Spleen (tissue), 11 donors: ENCODE measurements at regions not wholly inside any gene's neighbourhood (a gene's known extent, or its start where the extent isn't known, plus 50 kb on each side); places are given as distances from the start of the nearest gene placed in this dataset.

Experiments used
- DNase-seq: peaks from one replicate; pipeline ENCODE4 v3.0.0-alpha.2; 2020
- H3K27ac ChIP-seq, 8 donors: fragments of 200-600 bp; sonication (generic) in 7 of 8; 1 replicate in 4 of 8; 2 replicates in 4 of 8; pipeline versions ENCODE4 v1.5.0 to v1.8.0; 2016 to 2021; ENCODE audit warnings: inconsistent platforms in 4 of 8, mild to moderate bottlenecking in 4 of 8, moderate library complexity in 1 of 8
- H3K27me3 ChIP-seq, 7 donors: fragments of 200-600 bp; sonication (generic) in 6 of 7; replicated peaks in 1 of 7; 1 replicate in 4 of 7; 2 replicates in 3 of 7; pipeline versions ENCODE4 v1.5.0 to v1.8.0; 2016 to 2021; ENCODE audit warnings: inconsistent platforms in 3 of 7, mild to moderate bottlenecking in 1 of 7
- H3K36me3 ChIP-seq, 6 donors: fragments of 200-600 bp; sonication (generic) in 5 of 6; 1 replicate in 4 of 6; 2 replicates in 2 of 6; pipeline versions ENCODE4 v1.5.0 to v1.8.0; 2016 to 2021; ENCODE audit warnings: inconsistent platforms in 2 of 6
- H3K4me1 ChIP-seq, 6 donors: fragments of 200-600 bp; sonication (generic) in 5 of 6; 1 replicate in 3 of 6; 2 replicates in 3 of 6; pipeline versions ENCODE4 v1.5.0 to v1.8.0; 2016 to 2021; ENCODE audit warnings: inconsistent platforms in 3 of 6
- H3K4me3 ChIP-seq, 8 donors: fragments of 200-600 bp; sonication (generic) in 7 of 8; 1 replicate in 4 of 8; 2 replicates in 4 of 8; pipeline versions ENCODE4 v1.5.0 to v1.8.0; 2016 to 2021; ENCODE audit warnings: inconsistent platforms in 4 of 8, mild to moderate bottlenecking in 4 of 8, moderate library complexity in 2 of 8
- H3K9me3 ChIP-seq, 8 donors: fragments of 200-600 bp; sonication (generic) in 7 of 8; 1 replicate in 4 of 8; 2 replicates in 4 of 8; pipeline versions ENCODE4 v1.5.0 to v1.8.0; 2016 to 2021; ENCODE audit warnings: inconsistent platforms in 4 of 8
- CTCF ChIP-seq, 11 experiments: fragments of 200-600 bp in 7 of 11; fragments of 450-650 bp in 4 of 11; sonication (generic) in 4 of 11; IDR thresholded peaks in 8 of 11; conservative IDR thresholded peaks in 3 of 11; 1 replicate in 7 of 11; 2 replicates in 4 of 11; pipeline versions ENCODE4 v1.4.0 to v1.8.0; 2016 to 2021; ENCODE audit warnings: antibody characterized with exemption in 11 of 11, inconsistent platforms in 4 of 11, mild to moderate bottlenecking in 1 of 11
- POLR2A ChIP-seq, 3 donors: fragments of 450-650 bp; IDR thresholded peaks; one replicate each; pipeline ENCODE4 v1.5.1; 2017; ENCODE audit warnings: antibody characterized with exemption in 3 of 3, mild to moderate bottlenecking in 1 of 3
- POLR2AphosphoS5 ChIP-seq, 3 donors: sonication (generic); formaldehyde crosslinking; IDR thresholded peaks; one replicate each; pipeline ENCODE4 v1.5.1; 2017; ENCODE audit warnings: antibody characterized with exemption in 3 of 3
- WGBS, 5 donors: extraction: QIAGEN DNeasy Blood & Tissue Kit in 3 of 5; methylation state at CpG; one replicate each; pipeline versions ENCODE4 v1.1.5 to v1.1.7; 2013 to 2018; 5-methylcytosine and 5-hydroxymethylcytosine counted together
- intact Hi-C: fragments of 100-400 bp; cut with DNase I; formaldehyde crosslinking; loops from one replicate; pipeline ENCODE4 v1.15.0; 2023; ENCODE audit warnings: low total_unique reads
- donor health status: healthy with polysubstance abuse.
- donor health status: DM: no; HTN: no; CAD: no; lungs with moderate emphysema.
- donor health status: DM: no; HTN: no; CAD: no.
- donor health status: Bipolar disorder and iron deficiency.
- donor health status: healthy.
- donor health status: DM: no; HTN: no; CAD: no.
- donor health status: DM: yes; HTN: yes; CAD: no.

GRCh38 chr7:121595758-121596696 lies 199.9 kb upstream of the FAM3C start:
- Histone ChIP-seq H3K27ac (no peak overlapping the region), H3K27me3 (peaks cover 0 to 7% (median 0%) of the 10 kb centered on the region in 7 donors), H3K4me1 (no peaks in the 10 kb centered on the region), H3K36me3 (no peaks in the 10 kb centered on the region), H3K4me3 (no peak overlapping the region), H3K9me3 (peaks cover 0 to 28% (median 6%) of the 10 kb centered on the region in 8 donors)
- intact Hi-C loops = no loop called here
- TF ChIP-seq POLR2A (IDR thresholded peaks at IDR 0.05) (no peak), POLR2AphosphoS5 (IDR thresholded peaks at IDR 0.05) (no peak), CTCF (IDR thresholded peaks at IDR 0.05 in 8 of 11, conservative IDR thresholded peaks at IDR 0.05 in 3 of 11) (no peak)
- DNase-seq = no peak
- 66 to 81% (median 75%) methylated on average over 5 of the region's 5 CpGs for WGBS, 5 donors

- no peaks in the 10 kb centered on the region for H3K36me3 ChIP-seq
- intact Hi-C loops = no loop called here
- H3K4me3 ChIP-seq = no peak overlapping the region
- H3K9me3 ChIP-seq = peaks cover 0 to 14% (median 0%) of the 10 kb centered on the region in 8 donors
- H3K27ac ChIP-seq = no peak overlapping the region
- TF ChIP-seq POLR2AphosphoS5 (IDR thresholded peaks at IDR 0.05) (no peak), CTCF (IDR thresholded peaks at IDR 0.05 in 8 of 11, conservative IDR thresholded peaks at IDR 0.05 in 3 of 11) (no peak), POLR2A (IDR thresholded peaks at IDR 0.05) (no peak)
- 85 to 94% (median 90%) methylated on average over 3 of the region's 3 CpGs for WGBS, 5 donors
- H3K27me3 ChIP-seq = peaks cover 0 to 4% (median 0%) of the 10 kb centered on the region in 7 donors
- DNase-seq = no peak
- no peaks in the 10 kb centered on the region for H3K4me1 ChIP-seq
Measured at GRCh38 chr7:121591926-121592325, 195.8 kb upstream of the FAM3C start.

- intact Hi-C loops = no loop called here
- Histone ChIP-seq H3K27ac (no peak overlapping the region), H3K27me3 (peaks cover 0 to 4% (median 0%) of the 10 kb centered on the region in 7 donors), H3K4me1 (no peaks in the 10 kb centered on the region), H3K4me3 (no peak overlapping the region), H3K36me3 (no peaks in the 10 kb centered on the region), H3K9me3 (peaks cover 0 to 6% (median 0%) of the 10 kb centered on the region in 8 donors)
- TF ChIP-seq POLR2A (IDR thresholded peaks at IDR 0.05) (no peak), CTCF (IDR thresholded peaks at IDR 0.05 in 8 of 11, conservative IDR thresholded peaks at IDR 0.05 in 3 of 11) (no peak), POLR2AphosphoS5 (IDR thresholded peaks at IDR 0.05) (no peak)
- DNase-seq = no peak
- 83 to 89% (median 87%) methylated on average over 5 of the region's 5 CpGs for WGBS, 5 donors
Measured at GRCh38 chr7:121587435-121587834, 191.3 kb upstream of the FAM3C start.

GRCh38 chr7:121582258-121582657 lies 186.2 kb upstream of the FAM3C start:
- H3K27me3 ChIP-seq = peaks cover 0 to 22% (median 0%) of the 10 kb centered on the region in 7 donors
- H3K4me1 ChIP-seq = no peaks in the 10 kb centered on the region
- no peak overlapping the region for H3K27ac ChIP-seq
- H3K4me3 ChIP-seq = no peak overlapping the region
- no peaks in the 10 kb centered on the region for H3K9me3 ChIP-seq
- no peak for DNase-seq
- TF ChIP-seq CTCF (IDR thresholded peaks at IDR 0.05 in 8 of 11, conservative IDR thresholded peaks at IDR 0.05 in 3 of 11) (no peak), POLR2A (IDR thresholded peaks at IDR 0.05) (no peak), POLR2AphosphoS5 (IDR thresholded peaks at IDR 0.05) (no peak)
- no peaks in the 10 kb centered on the region for H3K36me3 ChIP-seq
- intact Hi-C loops = no loop called here
